ENCODE measurements at regions not wholly inside any gene's neighbourhood (a gene's known extent, or its start where the extent isn't known, plus 50 kb on each side); places are given as distances from the start of the nearest gene placed in this dataset.

GRCh38 chr5:129216001-129216400, 121.5 kb downstream of the ISOC1 start:
- TF ChIP-seq TAF1 (IDR thresholded peaks at IDR 0.05; ENCODE audit: borderline replicate concordance, insufficient read depth, low read length) (no peak), SIN3A (IDR thresholded peaks at IDR 0.05; ENCODE audit: borderline replicate concordance, insufficient read depth, low read length) (no peak), FOXP2 (optimal IDR thresholded peaks at IDR 0.05; ENCODE audit: borderline replicate concordance, extremely low read depth, extremely low read length, insufficient read depth) (no peak), POLR2AphosphoS5 (IDR thresholded peaks at IDR 0.05; ENCODE audit: low read depth, low read length) (no peak)
- TF ChIP-seq, protein P1, sequence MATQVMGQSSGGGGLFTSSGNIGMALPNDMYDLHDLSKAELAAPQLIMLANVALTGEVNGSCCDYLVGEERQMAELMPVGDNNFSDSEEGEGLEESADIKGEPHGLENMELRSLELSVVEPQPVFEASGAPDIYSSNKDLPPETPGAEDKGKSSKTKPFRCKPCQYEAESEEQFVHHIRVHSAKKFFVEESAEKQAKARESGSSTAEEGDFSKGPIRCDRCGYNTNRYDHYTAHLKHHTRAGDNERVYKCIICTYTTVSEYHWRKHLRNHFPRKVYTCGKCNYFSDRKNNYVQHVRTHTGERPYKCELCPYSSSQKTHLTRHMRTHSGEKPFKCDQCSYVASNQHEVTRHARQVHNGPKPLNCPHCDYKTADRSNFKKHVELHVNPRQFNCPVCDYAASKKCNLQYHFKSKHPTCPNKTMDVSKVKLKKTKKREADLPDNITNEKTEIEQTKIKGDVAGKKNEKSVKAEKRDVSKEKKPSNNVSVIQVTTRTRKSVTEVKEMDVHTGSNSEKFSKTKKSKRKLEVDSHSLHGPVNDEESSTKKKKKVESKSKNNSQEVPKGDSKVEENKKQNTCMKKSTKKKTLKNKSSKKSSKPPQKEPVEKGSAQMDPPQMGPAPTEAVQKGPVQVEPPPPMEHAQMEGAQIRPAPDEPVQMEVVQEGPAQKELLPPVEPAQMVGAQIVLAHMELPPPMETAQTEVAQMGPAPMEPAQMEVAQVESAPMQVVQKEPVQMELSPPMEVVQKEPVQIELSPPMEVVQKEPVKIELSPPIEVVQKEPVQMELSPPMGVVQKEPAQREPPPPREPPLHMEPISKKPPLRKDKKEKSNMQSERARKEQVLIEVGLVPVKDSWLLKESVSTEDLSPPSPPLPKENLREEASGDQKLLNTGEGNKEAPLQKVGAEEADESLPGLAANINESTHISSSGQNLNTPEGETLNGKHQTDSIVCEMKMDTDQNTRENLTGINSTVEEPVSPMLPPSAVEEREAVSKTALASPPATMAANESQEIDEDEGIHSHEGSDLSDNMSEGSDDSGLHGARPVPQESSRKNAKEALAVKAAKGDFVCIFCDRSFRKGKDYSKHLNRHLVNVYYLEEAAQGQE (IDR thresholded peaks at IDR 0.05; ENCODE audit: insufficient read depth in 1 of 2, low read depth in 2 of 2, low read length in 2 of 2): no peak

DNA sequence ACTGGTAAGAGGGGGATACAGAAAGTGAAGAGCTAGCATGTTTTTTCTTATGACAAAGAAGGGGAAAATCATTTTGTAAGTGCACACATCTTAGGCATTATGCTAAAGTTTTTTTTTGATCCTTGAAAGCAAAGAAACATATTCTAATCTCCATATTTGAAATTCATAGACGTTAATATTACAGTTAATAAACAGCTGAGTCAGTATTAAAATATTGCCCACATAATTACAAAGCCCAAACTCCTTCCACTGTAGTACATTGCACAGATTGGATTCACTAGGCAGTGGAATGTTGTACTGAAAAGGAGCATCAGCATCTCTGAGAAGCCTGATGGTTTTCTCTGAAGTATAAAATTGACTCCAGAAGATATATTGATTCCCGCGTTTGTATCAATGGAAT, 122.6 kb downstream of the ISOC1 start:
- TF ChIP-seq FOXP2 (optimal IDR thresholded peaks at IDR 0.05; ENCODE audit: borderline replicate concordance, extremely low read depth, extremely low read length, insufficient read depth): no peak
- no peak for TF ChIP-seq SIN3A (IDR thresholded peaks at IDR 0.05; ENCODE audit: borderline replicate concordance, insufficient read depth, low read length)
- no peak for TF ChIP-seq POLR2AphosphoS5 (IDR thresholded peaks at IDR 0.05; ENCODE audit: low read depth, low read length)
- no peak for TF ChIP-seq TAF1 (IDR thresholded peaks at IDR 0.05; ENCODE audit: borderline replicate concordance, insufficient read depth, low read length)
- TF ChIP-seq, protein P1 (IDR thresholded peaks at IDR 0.05; ENCODE audit: insufficient read depth in 1 of 2, low read depth in 2 of 2, low read length in 2 of 2): no peak

- no peak for TF ChIP-seq FOXP2 (optimal IDR thresholded peaks at IDR 0.05; ENCODE audit: borderline replicate concordance, extremely low read depth, extremely low read length, insufficient read depth)
- no peak for TF ChIP-seq POLR2AphosphoS5 (IDR thresholded peaks at IDR 0.05; ENCODE audit: low read depth, low read length)
- TF ChIP-seq TAF1 (IDR thresholded peaks at IDR 0.05; ENCODE audit: borderline replicate concordance, insufficient read depth, low read length): no peak
- no peak for TF ChIP-seq SIN3A (IDR thresholded peaks at IDR 0.05; ENCODE audit: borderline replicate concordance, insufficient read depth, low read length)
- TF ChIP-seq, protein P1 (IDR thresholded peaks at IDR 0.05; ENCODE audit: insufficient read depth in 1 of 2, low read depth in 2 of 2, low read length in 2 of 2): no peak
These were observed 128.6 kb downstream of the ISOC1 start for GRCh38 chr5:129223178-129223577.

DNA sequence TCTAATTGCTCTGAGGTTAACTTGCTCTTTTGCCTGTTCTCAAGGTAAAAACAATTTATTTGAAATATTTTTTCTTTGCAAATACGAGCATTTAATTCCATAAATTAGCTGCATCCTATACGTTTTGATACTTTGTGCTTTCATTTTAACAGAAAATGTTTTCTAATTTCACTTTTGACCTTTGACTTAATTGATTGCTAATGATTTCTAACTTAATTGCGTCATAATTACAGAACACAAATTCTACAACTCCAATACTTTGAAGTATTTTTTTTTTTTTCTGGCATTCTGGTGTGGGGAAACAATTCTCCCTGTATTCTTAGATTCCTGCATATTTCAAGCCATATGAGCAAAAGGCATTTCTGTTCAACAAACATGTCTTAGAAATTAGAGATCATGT, 134.0 kb downstream of the ISOC1 start:
- TF ChIP-seq SIN3A (IDR thresholded peaks at IDR 0.05; ENCODE audit: borderline replicate concordance, insufficient read depth, low read length) (no peak), FOXP2 (optimal IDR thresholded peaks at IDR 0.05; ENCODE audit: borderline replicate concordance, extremely low read depth, extremely low read length, insufficient read depth) (no peak), TAF1 (IDR thresholded peaks at IDR 0.05; ENCODE audit: borderline replicate concordance, insufficient read depth, low read length) (no peak), POLR2AphosphoS5 (IDR thresholded peaks at IDR 0.05; ENCODE audit: low read depth, low read length) (no peak)
- TF ChIP-seq, protein P1 (IDR thresholded peaks at IDR 0.05; ENCODE audit: insufficient read depth in 1 of 2, low read depth in 2 of 2, low read length in 2 of 2): no peak

- TF ChIP-seq FOXP2 (optimal IDR thresholded peaks at IDR 0.05; ENCODE audit: borderline replicate concordance, extremely low read depth, extremely low read length, insufficient read depth): no peak
- no peak for TF ChIP-seq POLR2AphosphoS5 (IDR thresholded peaks at IDR 0.05; ENCODE audit: low read depth, low read length)
- TF ChIP-seq, protein P1 (IDR thresholded peaks at IDR 0.05; ENCODE audit: insufficient read depth in 1 of 2, low read depth in 2 of 2, low read length in 2 of 2): no peak
- no peak for TF ChIP-seq SIN3A (IDR thresholded peaks at IDR 0.05; ENCODE audit: borderline replicate concordance, insufficient read depth, low read length)
- TF ChIP-seq TAF1 (IDR thresholded peaks at IDR 0.05; ENCODE audit: borderline replicate concordance, insufficient read depth, low read length): no peak
These were observed 147.2 kb downstream of the ISOC1 start for GRCh38 chr5:129241755-129242154.
